Aorta (tissue), 5 donors: ENCODE measurements at regions not wholly inside any gene's neighbourhood (a gene's known extent, or its start where the extent isn't known, plus 50 kb on each side); places are given as distances from the start of the nearest gene placed in this dataset.
"Not testable (repeated sequence)": the region's sequence is repeated elsewhere in the genome, so short reads cannot be mapped to it uniquely, and the experiment has no call there.

Experiments used
- ATAC-seq: fragments of 200-7000 bp; cut with Tn5 transposase; one replicate; pipeline ENCODE4 v1.9.1; 2022; ENCODE audit warnings: moderate library complexity; ENCODE audit not compliant: low FRiP score
- DNase-seq, 2 donors: peaks; one replicate each; pipeline ENCODE4 v3.0.0-alpha.2; 2020
- H3K27ac ChIP-seq, 2 donors: one replicate each; pipeline ENCODE4 v1.5.1; 2013; ENCODE audit warnings: low read length in 2 of 2, mild to moderate bottlenecking in 2 of 2, moderate library complexity in 2 of 2, control low read depth in 1 of 2, inconsistent platforms in 1 of 2, low read depth in 1 of 2
- H3K27me3 ChIP-seq, 2 donors: one replicate each; pipeline ENCODE4 v1.6.1; 2013; ENCODE audit warnings: control low read depth in 1 of 2, low read length in 1 of 2, mild to moderate bottlenecking in 1 of 2, moderate library complexity in 1 of 2; ENCODE audit not compliant: insufficient read depth in 2 of 2, control insufficient read depth in 1 of 2
- H3K36me3 ChIP-seq, 2 donors: one replicate each; pipeline ENCODE4 v1.6.1; 2013; ENCODE audit warnings: control low read depth in 1 of 2, low read length in 1 of 2, mild to moderate bottlenecking in 1 of 2; ENCODE audit not compliant: insufficient read depth in 2 of 2, control insufficient read depth in 1 of 2
- H3K4me1 ChIP-seq, 2 donors: one replicate each; pipeline ENCODE4 v1.6.1; 2013; ENCODE audit warnings: low read length in 2 of 2, control low read depth in 1 of 2, mild to moderate bottlenecking in 1 of 2, moderate library complexity in 1 of 2; ENCODE audit not compliant: insufficient read depth in 2 of 2, control insufficient read depth in 1 of 2
- H3K4me3 ChIP-seq, 2 donors: one replicate each; pipeline ENCODE4 v1.5.1; 2013; ENCODE audit warnings: low read length in 2 of 2, control low read depth in 1 of 2, mild to moderate bottlenecking in 1 of 2
- H3K9me3 ChIP-seq: one replicate; pipeline ENCODE4 v1.6.1; 2013; ENCODE audit warnings: mild to moderate bottlenecking, low read length; ENCODE audit not compliant: control insufficient read depth
- WGBS, 2 donors: extraction: QIAGEN DNeasy Blood & Tissue Kit; methylation state at CpG; one replicate each; pipeline ENCODE4 v1.1.7; 2013; 5-methylcytosine and 5-hydroxymethylcytosine counted together
- intact Hi-C, 2 donors: fragments of 100-400 bp; cut with DNase I; formaldehyde crosslinking; loops; one replicate each; pipeline versions ENCODE4 v1.14.2 to v1.15.0; 2022
- donor health status: healthy with polysubstance abuse.
- donor health status: Bipolar disorder and iron deficiency.
- donor health status: DM: no; HTN: no; CAD: no.
- donor health status: DM: no; HTN: no; CAD: no.
- donor health status: DM: yes; HTN: yes; CAD: no.

DNA sequence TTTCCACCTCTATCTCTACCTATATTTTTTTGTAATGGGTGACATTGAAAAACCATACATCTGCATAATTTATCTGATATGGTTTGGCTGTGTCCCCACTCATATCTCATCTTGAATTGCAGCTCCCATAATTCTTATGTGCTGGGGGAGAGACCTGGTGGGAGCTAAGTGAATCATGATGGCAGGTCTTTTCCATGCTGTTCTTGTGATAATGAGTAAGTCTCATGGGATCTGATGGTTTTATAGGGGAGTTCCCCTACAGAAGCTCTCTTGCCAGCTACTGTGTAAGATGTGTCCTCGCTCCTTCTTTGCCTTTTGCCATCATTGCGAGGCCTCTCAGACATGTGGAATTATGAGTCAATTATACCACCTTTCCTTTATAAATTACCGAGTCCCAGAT lies 551.0 kb upstream of the ANO5 start:
- intact Hi-C loops = no loop called here
- H3K36me3 ChIP-seq = no peaks in the 10 kb centered on the region
- no peaks in the 10 kb centered on the region for H3K9me3 ChIP-seq
- no peak for DNase-seq
- 89 to 91% methylated on average over 3 of the region's 3 CpGs for WGBS, 2 donors
- H3K27ac ChIP-seq = no peak overlapping the region
- H3K4me1 ChIP-seq = no peaks in the 10 kb centered on the region
- H3K27me3 ChIP-seq = peaks cover 0 to 1% of the 10 kb centered on the region in 2 donors
- no peak overlapping the region for H3K4me3 ChIP-seq
- no peak for ATAC-seq

DNA sequence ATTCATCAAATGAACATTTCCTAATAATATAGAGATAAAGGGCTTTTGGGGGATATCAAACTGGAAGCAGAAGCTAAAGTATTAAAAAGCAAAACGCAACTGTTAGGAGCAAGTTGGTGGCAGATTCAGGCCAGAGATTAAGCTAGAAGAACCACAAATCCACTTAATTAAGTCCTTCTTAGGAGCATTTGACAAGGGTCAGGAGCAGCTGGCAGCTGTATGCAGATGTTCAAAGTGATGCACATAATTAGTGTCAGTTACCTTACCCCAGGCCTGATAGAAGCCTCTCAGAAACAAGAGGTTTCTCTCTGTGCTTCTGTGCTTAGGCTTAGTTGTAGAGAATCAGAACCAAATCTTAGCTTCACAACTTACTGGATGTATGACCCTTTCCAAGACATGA lies 546.5 kb upstream of the ANO5 start:
- H3K27ac ChIP-seq = no peak overlapping the region
- no peak for DNase-seq
- 75 to 81% methylated on average over 1 of the region's 1 CpG for WGBS, 2 donors

DNA sequence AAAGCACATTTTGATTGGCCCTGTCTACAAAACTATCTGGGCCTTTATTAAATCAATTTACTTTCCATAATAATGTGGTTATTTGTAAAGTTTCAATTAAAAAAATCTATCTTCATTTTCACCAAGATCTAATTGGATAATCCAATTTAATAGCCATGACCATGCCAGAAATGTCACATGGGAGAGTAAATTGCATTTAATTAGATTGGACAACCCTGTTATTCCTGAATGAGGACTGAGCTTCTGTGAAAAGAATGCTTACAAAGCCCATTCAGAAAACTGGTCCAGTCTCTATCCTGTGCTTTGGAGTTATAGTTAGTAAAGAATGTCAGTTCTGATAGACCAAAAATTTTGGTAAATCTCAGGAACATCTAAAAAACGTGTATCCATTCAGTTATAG lies 541.9 kb upstream of the ANO5 start:
- H3K27me3 ChIP-seq = no peaks in the 10 kb centered on the region
- H3K9me3 ChIP-seq = no peaks in the 10 kb centered on the region
- no peaks in the 10 kb centered on the region for H3K36me3 ChIP-seq
- no peaks in the 10 kb centered on the region for H3K4me1 ChIP-seq
- DNase-seq (no peak), ATAC-seq (no peak)
- intact Hi-C loops = no loop called here
- WGBS, 2 donors = 26 to 27% methylated on average over 1 of the region's 1 CpG
- no peak overlapping the region for H3K4me3 ChIP-seq
- no peak overlapping the region for H3K27ac ChIP-seq

More for the DNA sequence above, 546.5 kb upstream of the ANO5 start:
- H3K9me3 ChIP-seq = no peaks in the 10 kb centered on the region
- peaks cover 0 to 1% of the 10 kb centered on the region in 2 donors for H3K27me3 ChIP-seq
- H3K4me3 ChIP-seq = no peak overlapping the region
- H3K4me1 ChIP-seq = no peaks in the 10 kb centered on the region
- intact Hi-C loops = no loop called here
- no peaks in the 10 kb centered on the region for H3K36me3 ChIP-seq
- no peak for ATAC-seq

DNA sequence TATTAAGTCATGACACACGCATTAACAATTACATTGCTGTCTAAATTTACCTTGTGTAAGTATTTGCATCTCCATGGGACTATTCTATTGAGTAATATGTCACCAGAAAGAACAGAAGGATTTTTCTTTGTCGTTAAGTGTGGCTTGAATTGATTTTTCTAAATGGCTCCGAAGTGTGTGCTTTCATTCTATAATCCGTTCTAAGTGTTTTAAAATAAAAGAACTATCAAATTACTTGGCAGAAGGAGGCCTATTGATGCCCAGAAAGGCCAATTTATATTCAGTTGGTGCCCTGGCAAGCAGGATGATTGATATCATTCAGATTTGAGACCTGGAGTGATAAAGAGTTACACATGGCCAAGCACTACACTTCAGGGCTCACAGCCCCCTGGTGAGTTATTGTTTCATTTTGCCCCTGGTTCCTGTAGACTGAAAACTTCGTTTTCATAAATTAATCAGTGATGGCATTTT lies 538.9 kb upstream of the ANO5 start:
- DNase-seq = no peak
- Histone ChIP-seq H3K36me3 (no peaks in the 10 kb centered on the region), H3K27me3 (no peaks in the 10 kb centered on the region), H3K4me3 (no peak overlapping the region), H3K9me3 (no peaks in the 10 kb centered on the region), H3K4me1 (no peaks in the 10 kb centered on the region), H3K27ac (no peak overlapping the region)
- WGBS, 2 donors = 31 to 44% methylated on average over 5 of the region's 5 CpGs
- intact Hi-C loops = no loop called here
- no peak for ATAC-seq

DNA sequence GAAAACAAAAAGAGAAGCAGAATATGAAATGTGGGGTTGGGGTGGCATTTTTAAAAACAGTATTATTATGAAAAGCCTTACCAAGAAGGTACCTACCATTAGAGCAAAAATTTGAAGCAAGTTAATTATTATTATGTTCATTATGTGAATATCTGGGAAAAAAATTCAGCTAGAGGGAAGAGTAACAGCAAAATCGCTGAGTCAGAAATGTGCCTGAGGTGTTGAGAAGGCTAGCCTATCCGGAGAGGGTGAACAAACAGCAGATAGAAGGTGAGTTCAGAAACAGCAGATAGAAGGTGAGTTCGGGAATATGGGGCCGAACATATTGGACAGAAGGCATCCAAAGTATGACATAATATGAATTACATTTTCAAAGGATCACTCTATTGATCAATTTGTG lies 536.8 kb upstream of the ANO5 start:
- H3K36me3 ChIP-seq = no peaks in the 10 kb centered on the region
- H3K4me1 ChIP-seq = no peaks in the 10 kb centered on the region
- H3K9me3 ChIP-seq = no peaks in the 10 kb centered on the region
- WGBS, 2 donors = 82 to 83% methylated on average over 4 of the region's 4 CpGs
- no peak overlapping the region for H3K27ac ChIP-seq
- H3K4me3 ChIP-seq = no peak overlapping the region
- intact Hi-C loops = no loop called here
- no peak for DNase-seq
- ATAC-seq = no peak
- H3K27me3 ChIP-seq = no peaks in the 10 kb centered on the region

DNA sequence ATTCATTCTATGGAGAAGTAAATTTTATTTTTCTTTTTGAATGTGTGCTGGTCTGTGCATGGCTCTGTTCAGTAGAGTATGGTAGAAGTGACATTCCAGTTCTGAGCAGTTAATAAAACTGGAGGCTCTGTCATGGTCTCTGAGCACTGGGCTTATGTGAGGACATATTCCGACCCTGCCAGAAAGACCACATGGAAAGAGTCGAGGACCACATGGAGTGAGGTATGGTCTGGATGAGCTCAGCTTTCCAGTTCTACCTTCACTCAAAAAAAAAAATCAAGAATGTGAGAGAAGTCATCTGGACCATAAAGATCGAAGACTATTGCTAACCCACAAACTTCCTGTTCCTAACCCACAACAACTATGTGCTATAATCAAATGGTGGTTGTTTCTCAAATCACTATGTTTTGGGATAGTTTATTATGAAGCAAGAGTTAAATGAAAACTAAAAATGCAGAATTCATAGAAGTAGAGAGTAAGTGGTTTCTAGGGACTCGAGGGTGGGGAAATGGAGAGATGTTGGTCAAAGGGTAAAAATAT lies 534.2 kb upstream of the ANO5 start:
- no peak overlapping the region for H3K4me3 ChIP-seq
- H3K27me3 ChIP-seq = no peaks in the 10 kb centered on the region
- no peak overlapping the region for H3K27ac ChIP-seq
- H3K4me1 ChIP-seq = no peaks in the 10 kb centered on the region
- 81% methylated on average over 4 of the region's 4 CpGs for WGBS, 2 donors
- no peaks in the 10 kb centered on the region for H3K9me3 ChIP-seq
- ATAC-seq = no peak
- no peaks in the 10 kb centered on the region for H3K36me3 ChIP-seq
- intact Hi-C loops = no loop called here
- DNase-seq = no peak

DNA sequence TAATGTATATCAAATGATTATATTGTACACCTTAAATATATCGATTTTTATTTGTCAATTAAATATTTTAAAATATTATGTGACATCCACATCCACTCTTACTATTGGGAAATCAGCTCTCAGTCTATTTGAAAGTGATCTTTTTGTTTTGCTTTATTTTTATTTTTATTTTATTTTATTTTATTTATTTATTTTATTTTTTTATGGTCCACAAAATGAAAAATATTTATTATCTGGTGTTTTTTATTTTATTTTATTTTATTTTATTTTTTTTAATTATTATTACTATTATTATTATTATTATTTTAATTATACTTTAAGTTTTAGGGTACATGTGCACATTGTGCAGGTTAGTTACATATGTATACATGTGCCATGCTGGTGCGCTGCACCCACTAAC lies 533.5 kb upstream of the ANO5 start:
- H3K27me3 ChIP-seq, intact Hi-C loops, H3K27ac ChIP-seq, H3K9me3 ChIP-seq, H3K36me3 ChIP-seq, DNase-seq, H3K4me3 ChIP-seq, H3K4me1 ChIP-seq, ATAC-seq: not testable (repeated sequence)
- 66 to 83% methylated on average over 1 to 2 of the region's 2 CpGs for WGBS, 2 donors

DNA sequence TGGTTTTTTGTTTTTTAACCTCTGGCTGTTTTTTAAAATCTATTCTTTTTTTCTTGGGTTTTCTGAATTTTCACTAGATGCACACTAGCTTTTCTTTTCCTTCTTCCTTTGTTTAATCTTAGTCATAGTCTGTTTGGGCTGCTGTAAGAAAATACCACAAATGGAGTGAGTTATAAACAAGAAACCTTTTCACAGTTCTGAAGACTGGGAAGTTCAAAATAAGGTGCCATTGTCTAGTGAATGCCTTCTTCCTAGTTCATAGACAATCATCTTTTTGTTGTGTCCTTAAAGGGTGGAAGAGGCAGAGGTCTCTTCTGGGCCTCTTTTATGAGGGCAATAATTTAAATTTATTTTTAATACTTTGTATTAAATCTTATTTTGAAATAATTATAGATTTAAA lies 532.9 kb upstream of the ANO5 start:
- H3K36me3 ChIP-seq = no peaks in the 10 kb centered on the region
- no peaks in the 10 kb centered on the region for H3K9me3 ChIP-seq
- H3K27me3 ChIP-seq = no peaks in the 10 kb centered on the region
- ATAC-seq = no peak
- no peak for DNase-seq
- intact Hi-C loops = no loop called here
- H3K4me3 ChIP-seq = no peak overlapping the region
- no peak overlapping the region for H3K27ac ChIP-seq
- no peaks in the 10 kb centered on the region for H3K4me1 ChIP-seq

DNA sequence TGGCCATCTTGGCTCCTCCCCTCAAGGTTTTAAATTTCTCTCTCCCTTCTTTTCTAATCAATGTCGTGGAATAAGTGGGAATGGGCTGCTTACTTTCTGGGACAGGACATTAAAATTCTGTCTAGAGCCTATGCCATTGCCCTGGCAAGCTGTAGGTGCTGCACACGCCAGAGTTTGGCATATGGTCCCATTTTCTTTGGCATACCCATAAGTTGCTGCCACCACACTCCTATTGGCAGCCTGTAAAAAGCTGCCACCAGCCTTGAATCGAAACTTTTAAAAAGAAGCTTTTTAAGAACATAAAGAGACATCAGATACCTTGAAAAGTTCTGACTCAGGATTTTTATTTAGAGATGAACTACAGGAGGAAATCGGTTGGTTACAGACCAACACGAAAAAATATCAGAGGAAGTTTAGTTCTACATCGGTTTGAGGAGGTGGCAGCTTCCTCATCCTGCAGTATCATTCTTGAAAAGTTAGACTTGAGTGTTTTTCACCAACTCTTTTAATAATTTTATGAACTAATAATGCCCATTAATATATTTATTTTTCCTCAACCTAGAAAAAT lies 517.8 kb upstream of the ANO5 start:
- intact Hi-C loops = no loop called here
- WGBS, 2 donors = 67 to 68% methylated on average over 6 of the region's 6 CpGs
- Histone ChIP-seq H3K36me3 (no peaks in the 10 kb centered on the region), H3K27me3 (no peaks in the 10 kb centered on the region), H3K27ac (no peak overlapping the region), H3K9me3 (no peaks in the 10 kb centered on the region), H3K4me1 (no peaks in the 10 kb centered on the region), H3K4me3 (no peak overlapping the region)
- ATAC-seq (no peak), DNase-seq (no peak)
